IMR-90 (cell line): ENCODE measurements at regions not wholly inside any gene's neighbourhood (a gene's known extent, or its start where the extent isn't known, plus 50 kb on each side); places are given as distances from the start of the nearest gene placed in this dataset.

Experiments
- ATAC-seq: fragments of 200-7000 bp; cut with Tn5 transposase; 2 replicates; pipeline ENCODE4 v1.9.1; 2020; ENCODE audit warnings: low read depth, mild to moderate bottlenecking, moderate library complexity
- BruUV-seq: library from RNA; stranded (reverse); fragments of 400-500 nt; replicated peaks from 2 replicates; lab custom pipeline; 2021; lab: Mats Ljungman, UMichigan
- CTCF ChIA-PET: fragments of 300-600 bp; formaldehyde crosslinking; extraction: SDS; loops from one replicate; lab custom pipeline; 2021; ENCODE audit warnings: antibody characterized with exemption; lab: Yijun Ruan, JAX
- POLR2A ChIA-PET: fragments of 300-600 bp; sonication (Branson Sonifier 250); formaldehyde crosslinking; loops from one replicate; lab custom pipeline; 2022; ENCODE audit warnings: antibody characterized with exemption; ENCODE audit not compliant: unreplicated experiment; lab: Charles Lee
- DNase-seq: peaks from one replicate; pipeline ENCODE4 v3.0.0; 2013
- H2AFZ ChIP-seq: replicated peaks from 2 replicates; pipeline ENCODE3; 2013; ENCODE audit warnings: low read length, mild to moderate bottlenecking; ENCODE audit not compliant: poor library complexity
- H2AK5ac ChIP-seq: 2 replicates; pipeline ENCODE4 v1.6.1; 2013; ENCODE audit warnings: low read depth, low read length, inconsistent platforms
- H2AK9ac ChIP-seq: replicated peaks from 2 replicates; pipeline ENCODE3; 2013; ENCODE audit warnings: mild to moderate bottlenecking, low read depth, low read length, moderate library complexity; ENCODE audit not compliant: poor library complexity
- H2BK120ac ChIP-seq: 2 replicates; pipeline ENCODE4 v1.6.1; 2013; ENCODE audit warnings: low read depth, low read length, inconsistent platforms
- H2BK15ac ChIP-seq: 3 replicates; pipeline ENCODE4 v1.6.1; 2013; ENCODE audit warnings: low read depth, low read length, inconsistent platforms
- H2BK20ac ChIP-seq: 2 replicates; pipeline ENCODE4 v1.6.1; 2013; ENCODE audit warnings: low read depth, mild to moderate bottlenecking, inconsistent platforms, low read length, moderate library complexity
- H2BK5ac ChIP-seq: 2 replicates; pipeline ENCODE4 v1.6.1; 2013; ENCODE audit warnings: mild to moderate bottlenecking, low read depth, low read length, inconsistent platforms; ENCODE audit not compliant: poor library complexity, severe bottlenecking
- H3K14ac ChIP-seq: replicated peaks from 2 replicates; pipeline ENCODE4 v1.6.1; 2013; ENCODE audit warnings: low read depth, low read length, inconsistent platforms
- H3K18ac ChIP-seq: 2 replicates; pipeline ENCODE4 v1.6.1; 2013; ENCODE audit warnings: low read depth, low read length, control low read depth
- H3K23ac ChIP-seq: 2 replicates; pipeline ENCODE4 v1.6.1; 2013; ENCODE audit warnings: low read depth, low read length, inconsistent platforms
- H3K27ac ChIP-seq: 2 replicates; pipeline ENCODE4 v1.5.1; 2013; ENCODE audit warnings: mild to moderate bottlenecking, control low read depth, low read length; ENCODE audit not compliant: insufficient read depth
- H3K27me3 ChIP-seq: 2 replicates; pipeline ENCODE4 v1.6.1; 2013; ENCODE audit warnings: low read length; ENCODE audit not compliant: control insufficient read depth, insufficient read depth
- H3K36me3 ChIP-seq: 2 replicates; pipeline ENCODE4 v1.6.1; 2013; ENCODE audit warnings: low read length, mixed read lengths; ENCODE audit not compliant: control insufficient read depth, insufficient read depth
- H3K4ac ChIP-seq: 2 replicates; pipeline ENCODE4 v1.6.1; 2013; ENCODE audit warnings: low read depth, low read length, inconsistent platforms
- H3K4me1 ChIP-seq: 2 replicates; pipeline ENCODE4 v1.6.1; 2013; ENCODE audit warnings: low read length, mixed read lengths; ENCODE audit not compliant: control insufficient read depth, insufficient read depth
- H3K4me2 ChIP-seq: 2 replicates; pipeline ENCODE4 v1.6.1; 2013; ENCODE audit warnings: low read depth, mild to moderate bottlenecking, control low read depth, low read length, moderate library complexity
- H3K4me3 ChIP-seq: 2 replicates; pipeline ENCODE4 v1.5.1; 2013; ENCODE audit warnings: low read depth, mild to moderate bottlenecking, control low read depth, low read length, moderate library complexity; ENCODE audit not compliant: insufficient read depth
- H3K56ac ChIP-seq: 2 replicates; pipeline ENCODE4 v1.6.1; 2013; ENCODE audit warnings: low read length, inconsistent platforms; ENCODE audit not compliant: insufficient read depth; ENCODE audit errors: extremely low read depth
- H3K79me1 ChIP-seq, 2 experiments: 2 replicates each; pipeline ENCODE4 v1.6.1; 2013; ENCODE audit warnings: low read length in 2 of 2, inconsistent platforms in 1 of 2, low read depth in 1 of 2
- H3K9ac ChIP-seq: 2 replicates; pipeline ENCODE4 v1.6.1; 2013; ENCODE audit warnings: low read depth, low read length, control low read depth
- H3K9me1 ChIP-seq: 2 replicates; pipeline ENCODE4 v1.6.1; 2013; ENCODE audit warnings: low read length, inconsistent platforms; ENCODE audit not compliant: insufficient read depth
- H3K9me3 ChIP-seq: 2 replicates; pipeline ENCODE4 v1.6.1; 2013; ENCODE audit warnings: low read length; ENCODE audit not compliant: control insufficient read depth, insufficient read depth
- H4K20me1 ChIP-seq: 2 replicates; pipeline ENCODE4 v1.6.1; 2013; ENCODE audit warnings: low read length, inconsistent platforms; ENCODE audit not compliant: insufficient read depth
- H4K5ac ChIP-seq: 2 replicates; pipeline ENCODE4 v1.6.1; 2013; ENCODE audit warnings: mild to moderate bottlenecking, low read depth, low read length, control low read depth
- H4K8ac ChIP-seq, 2 experiments: 2 replicates each; pipeline ENCODE4 v1.6.1; 2013; ENCODE audit warnings: low read depth in 2 of 2, low read length in 2 of 2, control low read depth in 1 of 2, inconsistent platforms in 1 of 2
- H4K91ac ChIP-seq: 2 replicates; pipeline ENCODE4 v1.6.1; 2013; ENCODE audit warnings: low read depth, low read length, inconsistent platforms; ENCODE audit not compliant: insufficient read depth
- BHLHE40 ChIP-seq: fragments of 150-350 bp; IDR thresholded peaks from 2 replicates; pipeline ENCODE4 v1.6.1; 2016; ENCODE audit warnings: mild to moderate bottlenecking, low read depth, low read length
- FOS ChIP-seq: fragments of 150-350 bp; IDR thresholded peaks from 2 replicates; pipeline ENCODE4 v1.6.1; 2016; ENCODE audit warnings: low read depth, low read length
- MAFK ChIP-seq: IDR thresholded peaks from 2 replicates; pipeline ENCODE4 v1.6.1; 2012; ENCODE audit warnings: low read depth, low read length, improper control_type of control experiment
- MAZ ChIP-seq: IDR thresholded peaks from 2 replicates; pipeline ENCODE4 v1.6.1; 2012; ENCODE audit warnings: low read depth, mild to moderate bottlenecking, low read length, improper control_type of control experiment, moderate library complexity, borderline replicate concordance
- MXI1 ChIP-seq: IDR thresholded peaks from 2 replicates; pipeline ENCODE4 v1.6.1; 2012; ENCODE audit warnings: low read depth, mild to moderate bottlenecking, low read length, moderate library complexity, borderline replicate concordance
- NFE2L2 ChIP-seq: fragments of 150-350 bp; IDR thresholded peaks from 2 replicates; pipeline ENCODE4 v1.6.1; 2016; ENCODE audit warnings: low read depth, mild to moderate bottlenecking, low read length
- POLR2A ChIP-seq: IDR thresholded peaks from 2 replicates; pipeline ENCODE4 v1.6.1; 2012; ENCODE audit warnings: mild to moderate bottlenecking, low read depth, low read length
- SMC3 ChIP-seq: fragments of 150-350 bp; IDR thresholded peaks from 2 replicates; pipeline ENCODE4 v1.6.1; 2016; ENCODE audit warnings: low read depth, mild to moderate bottlenecking, antibody characterized with exemption, low read length, moderate library complexity
- WGBS, 2 experiments: methylation state at CpG; one replicate each; pipeline versions ENCODE4 v1.1.5 to v1.1.7; 2013; ENCODE audit warnings: missing lambda C conversion rate in 2 of 2; ENCODE audit not compliant: insufficient read length in 1 of 2; ENCODE audit errors: extremely low coverage in 2 of 2; 5-methylcytosine and 5-hydroxymethylcytosine counted together
- dilution Hi-C: fragments of 300-500 bp; cut with HindIII; formaldehyde crosslinking; loops from one replicate; pipeline ENCODE4 v1.14.3; 2018; ENCODE audit warnings: low sequenced_read_pairs; ENCODE audit not compliant: unreplicated experiment
- in situ Hi-C: fragments of 300-500 bp; cut with MboI; formaldehyde crosslinking; loops from 3 replicates; pipeline ENCODE4 v1.14.3; 2019; ENCODE audit warnings: low sequenced_read_pairs, inconsistent platforms, mixed read lengths
- intact Hi-C: fragments of 100-400 bp; cut with micrococcal nuclease; formaldehyde crosslinking; loops from 2 replicates; pipeline ENCODE4 v1.10.0; 2022
- TF ChIP-seq, protein P1 (sequence below): fragments of 150-350 bp; IDR thresholded peaks from 2 replicates; pipeline ENCODE4 v1.6.1; 2017; ENCODE audit warnings: mild to moderate bottlenecking, antibody characterized with exemption, low read length, low read depth

DNA sequence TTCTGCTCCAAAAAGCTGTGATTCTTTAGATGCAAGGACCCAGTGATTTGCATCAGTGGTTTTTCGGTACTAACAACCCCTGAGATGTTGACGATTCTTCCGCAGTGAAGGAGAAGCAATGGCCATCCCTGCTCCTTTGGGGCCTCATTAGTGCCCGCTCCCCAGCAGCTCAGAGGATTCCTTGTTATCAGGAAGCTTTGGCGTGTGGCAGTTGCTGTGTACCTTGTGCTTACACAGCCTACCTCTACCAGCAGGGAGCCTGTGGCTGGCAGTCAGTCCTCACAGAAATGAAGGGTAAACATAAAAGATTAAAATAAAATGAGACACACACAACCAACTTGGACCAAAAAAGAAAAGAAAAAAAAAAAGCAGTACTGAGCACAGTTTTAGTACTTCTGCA lies 55.2 kb downstream of the CNTN3 start:
- Histone ChIP-seq H3K4me3 (no peak overlapping the region), H2BK5ac (no peak overlapping the region), H3K4me2 (no peak overlapping the region), H4K5ac (no peak overlapping the region), H3K79me1 (no peaks in the 10 kb centered on the region; a peak in 2 of 4 replicates), H3K56ac (no peak overlapping the region), H3K14ac (no peak overlapping the region), H3K9ac (no peak overlapping the region), H3K4me1 (no peaks in the 10 kb centered on the region), H2BK120ac (no peak overlapping the region), H4K91ac (no peak overlapping the region), H4K8ac (no peak overlapping the region), H3K4ac (no peak overlapping the region), H2BK20ac (no peak overlapping the region), H3K27ac (no peak overlapping the region), H3K9me3 (no peaks in the 10 kb centered on the region), H3K36me3 (no peaks in the 10 kb centered on the region), H2BK15ac (no peak overlapping the region), H2AFZ (no peak overlapping the region), H3K27me3 (no peaks in the 10 kb centered on the region), H3K23ac (no peak overlapping the region), H4K20me1 (no peaks in the 10 kb centered on the region), H2AK5ac (no peak overlapping the region), H3K9me1 (no peaks in the 10 kb centered on the region), H2AK9ac (no peak overlapping the region), H3K18ac (no peak overlapping the region)
- TF ChIP-seq, protein P1, sequence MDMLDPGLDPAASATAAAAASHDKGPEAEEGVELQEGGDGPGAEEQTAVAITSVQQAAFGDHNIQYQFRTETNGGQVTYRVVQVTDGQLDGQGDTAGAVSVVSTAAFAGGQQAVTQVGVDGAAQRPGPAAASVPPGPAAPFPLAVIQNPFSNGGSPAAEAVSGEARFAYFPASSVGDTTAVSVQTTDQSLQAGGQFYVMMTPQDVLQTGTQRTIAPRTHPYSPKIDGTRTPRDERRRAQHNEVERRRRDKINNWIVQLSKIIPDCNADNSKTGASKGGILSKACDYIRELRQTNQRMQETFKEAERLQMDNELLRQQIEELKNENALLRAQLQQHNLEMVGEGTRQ: no peak
- TF ChIP-seq POLR2A: no peak
- no peak for TF ChIP-seq MAZ
- TF ChIP-seq SMC3: no peak
- TF ChIP-seq NFE2L2: no peak
- TF ChIP-seq BHLHE40: no peak
- TF ChIP-seq MXI1: no peak
- TF ChIP-seq MAFK: no peak
- TF ChIP-seq FOS: no peak
- intact Hi-C loops (no loop called here), dilution Hi-C loops (no loop called here), in situ Hi-C loops (no loop called here)
- no peak for ATAC-seq
- ChIA-PET CTCF (no interaction called here), POLR2A (no interaction called here)
- WGBS, 2 experiments: no CpG with 5 or more reads among the region's 5 CpGs
- DNase-seq: no peak
- no TSS peak for BruUV-seq
